ENCODE measurements at regions not wholly inside any gene's neighbourhood (a gene's known extent, or its start where the extent isn't known, plus 50 kb on each side); places are given as distances from the start of the nearest gene placed in this dataset.

DNA sequence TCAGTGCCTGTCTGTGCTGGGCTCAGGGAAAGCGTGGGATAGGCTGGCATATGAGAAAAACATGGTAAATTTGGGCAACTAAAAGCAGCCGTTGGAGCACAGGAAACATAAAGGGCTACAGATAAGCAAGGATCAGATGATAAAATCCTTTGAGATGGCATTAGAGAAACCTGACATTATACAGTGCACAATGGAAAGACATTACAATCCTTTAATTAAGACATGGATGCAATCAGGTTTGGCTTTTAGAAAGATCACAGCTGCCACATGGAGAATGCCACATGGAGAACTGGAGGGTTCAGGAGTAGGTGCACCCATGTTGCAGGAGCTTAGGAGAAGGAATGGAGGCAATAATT is 117.3 kb downstream of the CDC42EP3 start:
- DNase-seq (ENCODE audit: low read depth, low spot score): no peak
- no peak overlapping the region for H3K27ac ChIP-seq
- H3K36me3 ChIP-seq (ENCODE audit: insufficient read depth, low read length): no peaks in the 10 kb centered on the region
- H3K4me3 ChIP-seq: no peak overlapping the region
- no peak overlapping the region for H3K9ac ChIP-seq (ENCODE audit: insufficient read length)
- no peak for TF ChIP-seq EZH2 (IDR thresholded peaks at IDR 0.05)
- no peak for TF ChIP-seq POLR2AphosphoS5 (IDR thresholded peaks at IDR 0.05; ENCODE audit: borderline replicate concordance, low read depth, low read length)
- TF ChIP-seq FOXP2 (optimal IDR thresholded peaks at IDR 0.05; ENCODE audit: control extremely low read depth, extremely low read length, insufficient read depth): no peak
- no peaks in the 10 kb centered on the region for H3K9me3 ChIP-seq (ENCODE audit: low read depth, low read length)

DNA sequence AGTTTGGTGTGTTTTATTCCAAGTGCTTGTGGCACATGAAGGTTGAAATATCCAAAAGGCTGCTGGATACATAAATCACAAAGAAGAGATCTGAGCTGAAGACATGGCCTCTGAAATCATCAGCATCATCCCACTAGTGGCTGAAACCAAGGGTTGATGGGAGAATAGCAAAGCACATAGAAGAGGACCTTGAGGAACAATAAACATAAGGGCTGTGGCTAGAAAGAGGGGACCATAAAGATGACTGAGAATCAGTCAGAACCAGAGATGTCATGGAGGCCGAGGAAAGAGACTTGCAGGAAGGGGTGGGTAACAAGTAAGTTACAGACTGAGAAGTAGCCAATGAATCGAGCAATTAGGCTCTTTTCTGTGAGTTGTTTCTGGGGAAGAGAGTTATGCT is 116.8 kb downstream of the CDC42EP3 start:
- Histone ChIP-seq H3K4me3 (no peak overlapping the region), H3K9me3 (ENCODE audit: low read depth, low read length) (no peaks in the 10 kb centered on the region), H3K36me3 (ENCODE audit: insufficient read depth, low read length) (no peaks in the 10 kb centered on the region), H3K9ac (ENCODE audit: insufficient read length) (no peak overlapping the region), H3K27ac (no peak overlapping the region)
- no peak for TF ChIP-seq EZH2 (IDR thresholded peaks at IDR 0.05)
- no peak for TF ChIP-seq POLR2AphosphoS5 (IDR thresholded peaks at IDR 0.05; ENCODE audit: borderline replicate concordance, low read depth, low read length)
- TF ChIP-seq FOXP2 (optimal IDR thresholded peaks at IDR 0.05; ENCODE audit: control extremely low read depth, extremely low read length, insufficient read depth): no peak
- DNase-seq (ENCODE audit: low read depth, low spot score): no peak

DNA sequence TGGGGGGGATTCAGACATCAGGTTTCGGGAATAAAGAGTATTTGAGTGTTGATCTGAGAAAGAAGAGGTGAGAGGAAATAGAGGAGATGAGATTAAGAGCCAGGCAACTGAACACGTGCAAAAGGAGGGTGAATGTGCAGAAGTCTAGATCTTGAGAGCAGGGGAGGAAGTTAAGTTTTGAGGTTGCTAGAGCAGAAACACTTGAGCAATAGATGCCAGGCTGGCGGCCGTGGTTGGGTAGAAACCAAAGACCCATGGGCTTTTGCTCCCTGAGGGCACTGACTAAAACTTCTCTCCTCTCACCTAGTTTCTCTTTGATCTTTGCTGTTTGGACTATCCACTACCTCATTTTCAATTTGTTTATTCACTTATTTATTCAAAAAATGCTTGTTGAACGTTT is 116.0 kb downstream of the CDC42EP3 start:
- Histone ChIP-seq H3K9ac (ENCODE audit: insufficient read length) (no peak overlapping the region), H3K4me3 (no peak overlapping the region)
- no peak for DNase-seq (ENCODE audit: low read depth, low spot score)

DNA sequence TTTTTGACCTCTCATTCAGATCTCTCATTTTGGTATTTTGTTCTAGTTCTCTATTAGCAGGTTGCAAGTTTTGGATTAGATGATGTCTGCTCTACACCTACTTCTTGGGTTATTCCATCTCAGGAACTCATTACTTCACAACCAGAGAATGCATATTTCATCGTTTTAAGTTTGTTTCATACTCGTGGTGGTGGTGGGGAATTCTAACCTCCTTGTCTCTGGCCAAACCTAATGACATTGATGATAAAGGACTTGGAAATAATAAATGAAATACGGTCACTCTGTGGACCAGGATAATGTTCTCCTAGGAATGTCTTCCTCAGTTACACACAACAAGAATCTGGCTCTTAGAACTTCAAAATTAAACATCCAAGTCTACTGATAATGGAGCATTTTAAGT is 115.2 kb downstream of the CDC42EP3 start:
- H3K9ac ChIP-seq (ENCODE audit: insufficient read length): no peak overlapping the region
- no peaks in the 10 kb centered on the region for H3K9me3 ChIP-seq (ENCODE audit: low read depth, low read length)
- DNase-seq (ENCODE audit: low read depth, low spot score): no peak
- TF ChIP-seq POLR2AphosphoS5 (IDR thresholded peaks at IDR 0.05; ENCODE audit: borderline replicate concordance, low read depth, low read length) (no peak), EZH2 (IDR thresholded peaks at IDR 0.05) (no peak), FOXP2 (optimal IDR thresholded peaks at IDR 0.05; ENCODE audit: control extremely low read depth, extremely low read length, insufficient read depth) (no peak)
- H3K27ac ChIP-seq: no peak overlapping the region
- H3K36me3 ChIP-seq (ENCODE audit: insufficient read depth, low read length): no peaks in the 10 kb centered on the region
- no peak overlapping the region for H3K4me3 ChIP-seq

More for the DNA sequence above, 116.0 kb downstream of the CDC42EP3 start:
- no peak overlapping the region for H3K27ac ChIP-seq
- H3K9me3 ChIP-seq (ENCODE audit: low read depth, low read length): no peaks in the 10 kb centered on the region
- TF ChIP-seq EZH2 (IDR thresholded peaks at IDR 0.05) (no peak), POLR2AphosphoS5 (IDR thresholded peaks at IDR 0.05; ENCODE audit: borderline replicate concordance, low read depth, low read length) (no peak), FOXP2 (optimal IDR thresholded peaks at IDR 0.05; ENCODE audit: control extremely low read depth, extremely low read length, insufficient read depth) (no peak)
- H3K36me3 ChIP-seq (ENCODE audit: insufficient read depth, low read length): no peaks in the 10 kb centered on the region

DNA sequence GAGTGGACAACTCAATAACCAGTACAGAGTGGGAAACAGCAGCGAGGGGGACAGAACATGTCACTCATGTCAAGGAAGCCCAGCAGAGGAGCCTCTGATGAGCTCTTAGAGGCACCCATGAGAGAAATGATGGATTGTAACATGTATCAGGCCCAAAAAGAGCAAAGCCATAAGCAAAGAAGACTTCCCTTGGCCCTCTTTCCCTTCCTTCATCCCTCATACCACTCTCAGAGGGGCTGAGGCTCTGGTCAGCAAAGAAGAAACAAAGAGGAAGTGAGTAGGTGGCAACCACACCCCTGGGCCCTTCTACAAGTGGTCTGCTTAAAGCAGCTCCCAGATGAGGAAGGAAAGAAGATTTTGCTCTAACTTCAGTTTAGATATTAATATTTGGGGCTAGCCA is 112.8 kb downstream of the CDC42EP3 start:
- Histone ChIP-seq H3K4me3 (no peak overlapping the region), H3K27ac (no peak overlapping the region), H3K9me3 (ENCODE audit: low read depth, low read length) (no peaks in the 10 kb centered on the region), H3K9ac (ENCODE audit: insufficient read length) (no peak overlapping the region), H3K36me3 (ENCODE audit: insufficient read depth, low read length) (no peaks in the 10 kb centered on the region)
- no peak for DNase-seq (ENCODE audit: low read depth, low spot score)
- no peak for TF ChIP-seq EZH2 (IDR thresholded peaks at IDR 0.05)
- TF ChIP-seq FOXP2 (optimal IDR thresholded peaks at IDR 0.05; ENCODE audit: control extremely low read depth, extremely low read length, insufficient read depth): no peak
- TF ChIP-seq POLR2AphosphoS5 (IDR thresholded peaks at IDR 0.05; ENCODE audit: borderline replicate concordance, low read depth, low read length): no peak

DNA sequence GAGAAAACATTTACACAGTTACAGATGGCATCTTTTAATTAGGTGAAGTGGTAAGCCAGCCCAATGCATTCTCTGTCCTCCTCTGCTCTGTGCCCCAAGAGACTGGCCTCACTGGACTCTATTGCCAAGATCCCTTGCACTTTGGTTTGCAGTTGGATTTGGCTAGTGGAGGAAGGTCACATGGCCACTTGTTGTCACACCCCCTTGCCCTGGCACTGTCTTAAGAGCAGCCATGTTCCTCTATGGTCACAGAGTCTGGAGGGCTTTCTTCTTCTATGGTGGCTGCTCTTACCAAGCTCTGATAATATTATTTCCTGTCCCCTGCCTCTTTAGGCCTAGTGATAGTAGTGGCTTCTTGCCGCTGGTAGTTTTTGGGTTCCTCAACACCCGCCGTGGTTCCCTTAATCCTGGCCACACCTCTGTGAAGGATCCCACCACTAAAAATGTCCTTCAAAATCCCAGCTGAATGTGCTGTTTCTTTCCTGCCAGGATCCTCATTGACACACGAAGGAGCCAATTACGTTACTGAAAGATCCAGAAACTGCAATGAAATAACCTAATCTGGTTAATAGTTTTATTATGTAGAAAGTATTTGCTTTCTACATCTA is 111.1 kb downstream of the CDC42EP3 start:
- Histone ChIP-seq H3K36me3 (ENCODE audit: insufficient read depth, low read length) (no peaks in the 10 kb centered on the region), H3K9me3 (ENCODE audit: low read depth, low read length) (no peaks in the 10 kb centered on the region), H3K27ac (no peak overlapping the region), H3K4me3 (no peak overlapping the region), H3K9ac (ENCODE audit: insufficient read length) (no peak overlapping the region)
- DNase-seq (ENCODE audit: low read depth, low spot score): no peak
- TF ChIP-seq FOXP2 (optimal IDR thresholded peaks at IDR 0.05; ENCODE audit: control extremely low read depth, extremely low read length, insufficient read depth) (no peak), POLR2AphosphoS5 (IDR thresholded peaks at IDR 0.05; ENCODE audit: borderline replicate concordance, low read depth, low read length) (no peak), EZH2 (IDR thresholded peaks at IDR 0.05) (no peak)

DNA sequence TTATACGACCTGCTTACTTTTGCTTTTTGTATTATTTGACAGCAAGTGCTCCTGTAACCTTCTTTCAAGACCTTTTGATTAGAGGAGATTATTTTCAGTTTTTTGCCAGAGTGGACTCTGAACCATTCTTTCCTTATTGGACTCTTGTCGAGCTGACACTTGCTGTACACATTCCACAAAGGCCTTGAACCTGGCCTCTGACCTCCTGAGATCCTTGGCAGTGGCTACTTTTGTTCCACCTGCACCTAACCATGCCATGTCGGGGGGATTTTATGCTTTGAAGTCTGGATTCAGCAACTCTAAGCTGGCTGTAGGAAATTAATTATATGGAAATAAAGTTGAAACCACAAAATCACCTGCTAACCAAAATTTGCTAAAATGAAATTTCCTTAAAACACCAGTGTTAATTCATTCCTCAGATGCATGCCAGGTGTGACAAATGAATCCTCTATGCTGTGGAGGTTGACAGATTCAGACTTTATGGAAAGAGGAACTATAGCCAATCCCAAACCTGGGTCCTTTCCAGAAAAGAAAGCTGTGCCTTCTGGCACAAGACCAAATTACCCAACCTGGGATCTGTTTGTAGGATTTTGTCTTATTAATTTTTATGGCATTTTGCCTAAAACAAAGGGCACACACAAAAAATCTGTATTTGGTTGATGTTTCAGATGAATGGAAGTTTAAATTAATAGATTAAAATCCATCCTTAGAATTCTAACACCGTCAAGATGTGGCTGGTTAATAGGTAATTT is 110.4 kb downstream of the CDC42EP3 start:
- DNase-seq (ENCODE audit: low read depth, low spot score): no peak
- no peaks in the 10 kb centered on the region for H3K9me3 ChIP-seq (ENCODE audit: low read depth, low read length)
- H3K27ac ChIP-seq: no peak overlapping the region
- no peak overlapping the region for H3K9ac ChIP-seq (ENCODE audit: insufficient read length)
- TF ChIP-seq EZH2 (IDR thresholded peaks at IDR 0.05) (no peak), POLR2AphosphoS5 (IDR thresholded peaks at IDR 0.05; ENCODE audit: borderline replicate concordance, low read depth, low read length) (no peak), FOXP2 (optimal IDR thresholded peaks at IDR 0.05; ENCODE audit: control extremely low read depth, extremely low read length, insufficient read depth) (no peak)
- H3K36me3 ChIP-seq (ENCODE audit: insufficient read depth, low read length): no peaks in the 10 kb centered on the region
- no peak overlapping the region for H3K4me3 ChIP-seq

DNA sequence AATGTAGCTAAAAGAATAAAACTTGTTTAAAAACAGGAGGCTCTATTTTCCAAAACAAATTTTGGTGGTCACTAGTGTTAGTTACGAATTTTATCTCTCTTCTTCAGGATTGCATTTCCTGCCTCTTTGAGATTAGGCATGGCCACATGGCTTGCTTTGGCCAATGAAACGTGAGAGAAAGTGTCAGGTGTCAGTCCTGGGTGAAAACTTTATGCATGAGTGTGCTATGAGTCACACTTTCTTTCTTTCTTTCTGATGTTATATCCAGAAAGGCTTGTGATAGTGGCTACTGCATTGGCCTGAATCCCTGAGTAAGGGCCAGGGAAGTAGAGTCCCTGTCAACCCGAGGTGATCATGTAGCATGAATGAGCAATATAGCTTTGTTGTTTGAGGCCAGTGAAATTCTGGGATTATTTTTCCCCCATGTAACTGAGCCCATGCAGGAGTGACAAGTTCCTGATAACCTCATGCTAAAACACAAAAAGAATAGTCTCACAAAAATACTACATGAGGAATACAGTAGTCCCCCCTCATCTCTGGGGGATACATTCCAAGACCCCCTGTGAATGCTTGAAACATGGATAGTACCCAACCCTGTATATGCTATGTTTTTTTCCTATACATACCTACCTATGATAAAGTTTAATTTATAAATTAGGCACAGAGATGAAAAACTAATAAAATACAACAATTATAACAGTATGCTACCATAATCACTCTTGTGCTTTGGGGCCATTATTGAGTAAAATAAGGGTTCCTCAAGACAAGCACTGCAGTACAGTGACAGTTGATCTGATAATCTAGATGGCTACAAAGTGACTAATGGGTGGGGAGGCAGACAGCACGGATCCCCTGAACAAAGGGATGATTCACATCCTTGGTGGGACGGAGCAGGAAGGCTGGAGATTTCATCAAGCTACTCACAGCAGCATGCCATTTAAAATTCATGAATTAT is 109.5 kb downstream of the CDC42EP3 start:
- no peak overlapping the region for H3K9ac ChIP-seq (ENCODE audit: insufficient read length)
- no peak for TF ChIP-seq EZH2 (IDR thresholded peaks at IDR 0.05)
- TF ChIP-seq POLR2AphosphoS5 (IDR thresholded peaks at IDR 0.05; ENCODE audit: borderline replicate concordance, low read depth, low read length): no peak
- TF ChIP-seq FOXP2 (optimal IDR thresholded peaks at IDR 0.05; ENCODE audit: control extremely low read depth, extremely low read length, insufficient read depth): no peak

More for the DNA sequence above, 109.5 kb downstream of the CDC42EP3 start:
- Histone ChIP-seq H3K9me3 (ENCODE audit: low read depth, low read length) (no peaks in the 10 kb centered on the region), H3K4me3 (0 out of 2 replicates have a peak overlapping the region, but pooled peaks have one; percentile 4), H3K27ac (no peak overlapping the region), H3K36me3 (ENCODE audit: insufficient read depth, low read length) (no peaks in the 10 kb centered on the region)
- peak; percentile 35 for DNase-seq (ENCODE audit: low read depth, low spot score)

Data from SK-N-MC (cell line).